GM18867 (cell line): ENCODE measurements at regions not wholly inside any gene's neighbourhood (a gene's known extent, or its start where the extent isn't known, plus 50 kb on each side); places are given as distances from the start of the nearest gene placed in this dataset.
"Not testable (repeated sequence)": the region's sequence is repeated elsewhere in the genome, so short reads cannot be mapped to it uniquely, and the experiment has no call there.

ENCODE experiments used
- ATAC-seq: cut with Tn5 transposase; IDR thresholded peaks from one replicate; pipeline ENCODE4 v1.9.1; 2021; ENCODE audit warnings: mild to moderate bottlenecking, moderate library complexity; ENCODE audit not compliant: unreplicated experiment

DNA sequence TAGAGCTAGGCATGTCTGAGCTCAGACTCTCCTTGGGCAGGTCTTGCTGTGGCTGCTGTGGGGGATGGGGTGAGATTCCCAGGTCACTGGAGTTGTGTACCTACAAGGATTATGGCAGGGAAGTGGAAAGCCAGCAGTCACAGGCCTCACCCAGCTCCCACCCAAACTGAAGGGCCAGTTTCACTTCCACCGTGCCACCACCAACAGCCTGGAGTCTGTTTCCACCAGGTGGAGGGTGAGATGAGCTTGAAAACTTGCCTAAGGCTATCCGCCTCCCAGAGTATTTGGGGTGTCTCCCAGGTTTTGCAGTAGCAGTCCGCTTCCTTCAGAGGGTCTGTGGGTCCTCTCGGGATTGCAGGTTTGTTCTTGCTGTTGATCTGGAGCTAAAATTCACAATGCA, 327.7 kb downstream of the PTPRC start:
- ATAC-seq = no peak

DNA sequence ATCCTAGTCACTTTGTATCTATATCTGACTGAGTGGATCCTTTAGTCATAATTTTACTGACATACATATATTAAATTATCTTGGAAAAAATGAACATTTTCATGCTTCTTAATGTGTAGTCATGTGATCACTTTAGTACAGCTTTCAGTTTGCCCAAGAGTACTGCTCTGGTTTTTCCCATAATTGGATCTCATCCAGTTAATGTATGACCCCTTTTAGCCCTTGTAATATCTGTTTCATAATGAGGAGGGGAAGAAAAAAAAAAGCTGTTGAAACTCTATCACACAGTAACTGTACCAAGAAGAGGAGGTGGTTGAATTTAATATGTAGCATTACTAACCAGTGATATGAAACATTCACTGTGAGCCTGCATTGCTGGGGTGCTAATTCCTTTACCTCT, 328.7 kb downstream of the PTPRC start:
- ATAC-seq = no peak

GRCh38 chr1:198968866-198969265, 330.0 kb downstream of the PTPRC start:
- no peak for ATAC-seq

- ATAC-seq = no peak
Measured at GRCh38 chr1:198969981-198970380, 331.1 kb downstream of the PTPRC start.

DNA sequence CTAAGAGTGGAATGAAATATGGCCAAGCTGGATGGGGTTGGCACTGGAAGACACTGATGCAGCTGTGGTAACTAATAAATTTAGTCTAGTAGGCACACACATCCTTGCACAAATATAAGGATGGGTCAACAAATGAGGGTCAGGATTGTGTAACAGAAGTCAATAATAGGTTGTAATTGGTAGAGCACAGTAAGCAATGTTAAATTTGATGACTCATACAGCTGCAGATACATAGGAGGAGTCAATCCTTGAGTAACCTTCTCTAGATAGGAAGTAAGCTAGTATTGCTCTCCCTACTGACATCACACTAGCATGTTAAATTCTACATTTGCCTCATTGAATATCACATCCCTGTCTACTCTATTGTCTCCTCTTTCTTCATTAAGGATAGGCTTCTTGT, 332.1 kb downstream of the PTPRC start:
- no peak for ATAC-seq

- no peak for ATAC-seq
Measured at GRCh38 chr1:198977909-198978308, 339.1 kb downstream of the PTPRC start.

DNA sequence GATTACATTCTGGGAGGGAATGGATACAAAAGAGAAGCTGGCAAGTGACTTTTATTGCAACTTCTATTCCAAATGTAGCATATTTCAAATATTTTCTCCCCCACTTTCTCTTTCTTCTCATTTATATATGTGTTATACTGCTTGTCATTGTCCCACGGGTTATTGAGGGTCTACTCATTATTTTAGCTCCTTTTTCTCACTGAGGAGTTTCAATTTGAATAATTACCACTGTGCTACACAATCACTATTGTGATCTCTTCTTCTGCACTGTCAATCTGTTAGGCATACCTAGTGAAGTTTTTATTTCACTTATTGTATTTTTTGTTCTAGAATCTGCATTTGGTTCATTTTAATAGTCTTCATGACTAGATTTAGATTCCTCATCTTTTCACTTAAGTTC, 339.7 kb downstream of the PTPRC start:
- no peak for ATAC-seq

- ATAC-seq = no peak
Measured at GRCh38 chr1:198986036-198986435, 347.2 kb downstream of the PTPRC start.

DNA sequence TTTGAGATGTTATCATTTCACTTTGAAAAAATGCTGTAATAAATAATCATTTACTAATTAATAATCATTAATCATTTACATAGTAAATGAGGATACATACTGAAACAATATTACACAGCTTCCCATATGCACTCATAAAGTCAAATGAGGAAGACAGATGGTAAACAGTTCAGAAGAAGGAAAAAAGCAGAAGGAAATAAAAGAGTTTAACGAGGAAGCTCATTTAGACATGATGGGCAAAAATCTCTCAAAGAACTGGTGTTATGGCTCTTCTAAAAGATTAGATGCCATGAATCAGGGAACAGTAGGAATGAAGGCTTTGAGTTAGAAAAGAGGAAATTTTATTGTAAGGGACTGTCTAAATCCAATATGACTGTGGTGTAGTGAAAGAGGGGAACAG, 347.6 kb downstream of the PTPRC start:
- ATAC-seq = no peak

GRCh38 chr1:199002661-199003060, 363.8 kb downstream of the PTPRC start:
- ATAC-seq = no peak

GRCh38 chr1:199007423-199007822, 368.6 kb downstream of the PTPRC start:
- ATAC-seq = no peak

GRCh38 chr1:199009447-199009846, 370.6 kb downstream of the PTPRC start:
- ATAC-seq = peak; percentile 74

- no peak for ATAC-seq
Measured at GRCh38 chr1:199010492-199010891, 371.7 kb downstream of the PTPRC start.

GRCh38 chr1:199010933-199011332, 372.1 kb downstream of the PTPRC start:
- no peak for ATAC-seq

DNA sequence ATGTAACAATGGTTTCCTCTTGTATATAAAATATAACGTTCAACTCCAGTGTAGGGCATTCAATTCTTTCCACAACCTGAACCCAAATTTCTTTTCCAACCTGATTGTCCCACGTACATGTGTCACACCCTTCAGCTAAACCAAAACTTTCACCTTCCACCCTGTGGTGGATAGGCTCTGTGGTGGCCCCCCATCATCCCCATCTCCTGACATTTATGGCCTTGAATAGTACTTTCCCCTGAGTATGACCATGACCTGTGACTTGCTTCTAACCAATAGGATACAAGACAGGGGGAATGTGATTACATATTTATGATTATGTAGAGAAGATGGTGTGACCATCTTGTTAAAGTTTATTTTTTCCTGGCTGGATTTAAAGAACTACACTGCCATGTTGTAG, 377.0 kb downstream of the PTPRC start:
- ATAC-seq = no peak

DNA sequence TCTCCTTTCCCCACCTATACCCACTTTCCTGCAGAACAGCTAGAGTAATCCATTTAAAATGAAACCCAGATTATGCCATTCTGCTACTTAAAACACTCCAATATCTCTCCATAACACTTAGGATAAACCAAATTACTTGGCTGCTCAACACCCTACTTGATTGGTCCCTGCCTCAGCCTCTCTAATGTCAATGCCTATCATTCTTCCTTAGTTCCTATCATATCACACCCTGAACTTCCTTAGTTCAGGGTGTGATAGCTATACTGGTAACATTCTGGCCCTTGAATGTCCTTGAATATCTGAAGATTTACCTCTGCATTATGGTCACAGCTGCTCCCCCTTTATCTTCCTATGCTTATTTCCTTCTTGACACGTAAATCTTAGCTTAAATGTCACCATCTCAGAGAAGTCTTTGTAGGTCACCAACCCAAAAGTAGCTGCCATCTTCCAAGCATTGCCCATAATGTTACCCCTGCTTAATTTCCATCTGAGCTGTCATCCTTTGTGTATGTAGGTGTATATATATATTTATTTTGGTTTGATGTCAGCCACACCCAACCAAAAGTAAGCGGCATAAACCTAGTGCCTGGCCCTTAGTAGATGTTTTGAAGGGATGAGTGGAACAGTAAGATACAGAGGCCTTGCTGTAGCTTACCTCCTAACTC, 379.8 kb downstream of the PTPRC start:
- ATAC-seq = no peak

DNA sequence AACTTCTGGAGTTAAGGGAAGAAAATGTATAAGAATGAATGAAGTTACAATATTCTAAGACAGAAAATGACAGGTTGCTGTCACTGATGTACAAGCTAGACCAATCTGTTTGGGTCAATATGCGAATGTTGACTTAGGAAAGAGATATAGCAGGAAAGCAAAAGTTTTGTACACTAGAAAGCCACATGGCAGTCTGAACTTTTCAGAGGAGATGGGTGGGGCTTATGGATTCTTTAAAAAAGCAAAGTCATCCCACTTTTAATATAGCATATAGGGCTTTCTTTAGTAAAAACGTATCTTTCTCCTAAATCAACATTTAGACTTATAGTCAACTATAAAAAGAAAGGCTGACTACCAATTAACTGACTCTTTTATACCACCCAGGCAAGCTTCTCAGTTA, 381.2 kb downstream of the PTPRC start:
- no peak for ATAC-seq

GRCh38 chr1:199020904-199021303, 382.1 kb downstream of the PTPRC start:
- no peak for ATAC-seq

- no peak for ATAC-seq
Measured at GRCh38 chr1:199029401-199029800, 390.6 kb downstream of the PTPRC start.

- no peak for ATAC-seq
Measured at GRCh38 chr1:199029855-199030254, 391.0 kb downstream of the PTPRC start.

DNA sequence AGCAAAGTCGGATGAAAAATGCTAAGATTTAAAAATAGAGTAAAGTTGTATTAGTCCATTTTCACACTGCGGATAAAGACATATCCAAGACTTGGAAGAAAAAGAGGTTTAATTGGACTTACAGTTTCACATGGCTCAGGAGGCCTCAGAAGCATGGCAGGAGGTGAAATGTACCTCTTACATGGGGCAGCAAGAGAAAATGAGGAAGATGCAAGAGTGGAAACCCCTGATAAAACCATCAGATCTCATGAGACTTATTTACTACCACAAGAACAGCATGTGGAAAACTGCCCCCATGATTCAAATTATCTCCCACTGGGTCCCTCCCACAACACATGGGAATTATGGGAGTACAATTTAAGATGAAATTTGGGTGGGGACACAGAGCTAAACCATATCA, 391.7 kb downstream of the PTPRC start:
- not testable (repeated sequence) for ATAC-seq

GRCh38 chr1:199031170-199031569, 392.3 kb downstream of the PTPRC start:
- ATAC-seq = not testable (repeated sequence)

DNA sequence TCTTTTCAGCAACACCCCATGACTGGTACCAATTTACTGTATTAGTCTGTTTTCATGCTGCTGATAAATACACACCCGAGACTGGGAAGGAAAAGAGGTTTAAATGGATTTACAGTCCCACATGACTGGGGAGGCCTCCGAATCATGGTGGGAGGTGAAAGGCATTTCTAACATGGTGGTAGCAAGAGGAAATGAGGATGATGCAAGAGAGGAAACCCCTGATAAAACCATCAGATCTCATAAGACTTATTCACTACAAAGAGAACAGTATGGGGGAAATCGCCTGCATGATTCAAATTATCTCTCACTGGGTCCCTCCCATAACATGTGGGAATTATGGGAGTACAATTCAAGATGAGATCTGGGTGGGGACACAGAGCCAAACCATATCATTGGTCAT, 393.6 kb downstream of the PTPRC start:
- not testable (repeated sequence) for ATAC-seq
